EH (cell line): ENCODE measurements at regions not wholly inside any gene's neighbourhood (a gene's known extent, or its start where the extent isn't known, plus 50 kb on each side); places are given as distances from the start of the nearest gene placed in this dataset.
A peak's percentile ranks its signal among the peaks of the same experiment; 100 is the strongest.
"Not testable (repeated sequence)": the region's sequence is repeated elsewhere in the genome, so short reads cannot be mapped to it uniquely, and the experiment has no call there.

Experiments
- DNase-seq: peaks from one replicate; pipeline ENCODE4 v3.0.0-alpha.2; 2015; ENCODE audit warnings: low read depth

DNA sequence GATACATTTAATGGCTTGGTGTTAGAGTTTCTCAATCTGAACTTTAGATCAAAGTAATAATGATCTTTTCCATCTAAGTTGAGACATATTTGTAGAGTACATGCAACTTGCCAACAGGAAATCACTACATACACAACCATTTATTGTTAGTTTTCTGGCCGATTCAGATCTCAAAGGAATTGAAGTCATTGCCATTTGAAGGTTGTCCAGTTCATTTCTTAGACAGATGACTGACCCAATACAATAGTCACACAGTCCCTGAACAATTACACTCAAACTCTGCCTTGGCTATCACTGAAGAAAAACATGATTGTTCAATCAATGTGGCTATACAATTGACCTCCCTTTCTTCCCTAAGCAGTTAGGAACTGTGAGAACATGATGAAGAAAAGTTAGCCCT lies 753.2 kb upstream of the RIOK2 start:
- no peak for DNase-seq

DNA sequence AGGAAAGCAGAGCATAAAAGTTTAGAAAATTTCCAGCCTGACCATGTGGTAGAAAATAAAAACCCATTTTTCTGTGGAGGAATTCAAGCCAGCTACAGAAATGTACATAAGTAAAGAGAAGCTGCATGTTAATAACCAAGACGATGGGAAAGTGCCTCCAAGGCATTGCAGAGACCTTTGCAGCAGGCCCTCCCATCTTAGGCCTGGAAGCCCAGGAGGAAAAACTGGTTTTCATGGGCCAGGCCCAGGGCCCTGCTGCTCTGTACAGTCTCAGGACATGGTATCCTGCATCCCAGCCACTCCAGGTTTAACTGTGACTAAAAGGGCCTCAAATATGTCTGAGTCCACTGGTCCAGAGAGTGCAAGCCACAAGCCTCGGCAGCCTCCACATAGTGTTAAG lies 754.8 kb upstream of the RIOK2 start:
- no peak for DNase-seq

GRCh38 chr5:97943036-97943435 lies 760.0 kb upstream of the RIOK2 start:
- DNase-seq: no peak

DNA sequence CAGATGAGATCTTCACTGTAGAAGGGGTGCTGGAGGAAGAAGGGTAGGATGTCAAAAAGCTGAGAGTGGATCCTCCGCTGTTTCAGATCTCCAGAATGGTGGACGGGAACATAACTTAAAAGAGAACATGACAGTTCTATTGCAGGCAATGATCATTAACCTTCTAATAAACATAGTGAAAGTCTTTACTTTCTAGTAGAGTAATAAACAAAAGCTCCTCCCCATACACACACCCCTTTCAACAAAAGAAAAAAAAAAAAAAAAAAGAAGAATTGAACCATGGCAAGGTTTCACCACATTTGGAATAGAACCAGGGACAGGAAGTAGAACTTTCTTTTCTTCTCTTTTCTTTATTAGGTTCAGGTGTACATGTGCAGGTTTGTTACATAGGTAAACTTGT lies 768.1 kb upstream of the RIOK2 start:
- no peak for DNase-seq

- no peak for DNase-seq
Measured at GRCh38 chr5:97955450-97955849, 772.4 kb upstream of the RIOK2 start.

- DNase-seq: no peak
Measured at GRCh38 chr5:97967292-97967691, 784.2 kb upstream of the RIOK2 start.

DNA sequence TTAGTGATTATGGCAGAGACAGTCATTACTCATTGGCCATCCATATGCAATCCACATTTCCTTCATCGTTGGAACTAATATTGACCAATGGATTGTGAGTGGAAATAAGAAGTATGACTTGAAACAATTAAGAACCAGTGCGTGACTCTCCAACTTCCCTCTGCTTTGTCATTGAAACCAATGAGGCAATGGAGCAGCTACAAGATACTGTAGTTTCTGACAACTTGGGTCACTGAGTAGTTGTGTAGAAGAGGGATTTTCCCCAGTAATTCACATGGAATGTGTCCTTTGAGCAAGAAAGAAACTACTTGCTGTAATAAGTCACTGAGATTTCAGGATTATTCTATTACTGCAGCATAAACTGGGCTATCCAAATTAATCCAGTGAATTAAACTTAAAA lies 785.3 kb upstream of the RIOK2 start:
- peak; percentile 2 for DNase-seq

- peak; percentile 40 for DNase-seq
Measured at GRCh38 chr5:97979740-97980139, 793.7 kb upstream of the RGMB start.

DNA sequence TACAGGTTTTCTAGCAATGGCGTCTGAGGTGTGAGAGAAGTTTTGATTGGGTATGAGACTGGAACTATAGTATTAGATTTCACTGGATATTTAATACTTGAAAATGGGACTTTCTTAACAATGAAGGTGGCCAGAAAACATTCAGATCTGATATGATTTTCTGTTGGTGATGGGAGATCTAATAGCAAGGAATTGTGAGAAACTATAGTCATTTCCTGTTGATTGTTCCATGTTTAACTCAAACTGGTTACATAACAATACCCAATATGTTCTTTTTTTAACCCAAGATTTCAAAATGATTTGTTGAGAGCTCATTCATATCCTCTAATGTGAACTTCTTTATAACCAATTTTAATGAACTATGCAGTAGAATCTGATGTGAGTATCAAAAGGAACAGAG lies 793.2 kb upstream of the RGMB start:
- no peak for DNase-seq

DNA sequence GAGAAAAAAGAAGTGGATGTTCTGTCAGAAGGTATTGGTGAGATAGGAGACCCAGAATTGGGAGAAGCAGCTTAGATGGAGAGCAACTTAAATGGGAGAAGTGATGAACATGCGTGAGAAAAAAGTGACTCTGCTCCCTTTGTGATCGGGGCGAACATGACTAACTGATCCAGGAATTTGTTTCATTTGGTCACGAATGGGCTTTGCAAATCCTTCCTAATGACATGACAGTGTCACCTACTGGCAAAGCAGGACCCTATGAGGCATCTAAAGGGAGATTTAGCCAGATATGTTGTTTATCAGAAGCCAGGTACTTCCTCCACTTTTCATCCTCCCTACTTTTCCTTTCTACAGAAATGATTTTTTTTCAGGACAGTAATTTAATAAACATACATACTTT lies 787.4 kb upstream of the RGMB start:
- DNase-seq: peak; percentile 78

DNA sequence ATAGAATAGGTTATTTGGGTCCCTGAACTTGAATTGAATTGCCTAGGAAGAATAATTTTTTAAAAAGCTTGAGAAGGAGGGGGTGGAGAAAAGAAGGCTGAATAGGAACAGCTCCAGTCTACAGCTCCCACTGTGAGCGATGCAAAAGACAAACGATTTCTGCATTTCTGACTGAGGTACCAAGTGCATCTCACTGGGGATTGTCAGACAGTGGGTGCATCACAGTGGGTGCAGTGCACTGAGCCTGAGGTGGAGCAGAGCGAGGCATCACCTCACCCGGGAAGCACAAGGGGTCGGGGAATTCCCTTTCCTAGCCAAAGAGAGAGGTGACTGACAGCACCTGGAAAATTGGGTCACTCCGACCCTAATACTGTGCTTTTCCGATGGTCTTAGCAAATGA lies 782.2 kb upstream of the RGMB start:
- no peak for DNase-seq

- DNase-seq: no peak
Measured at GRCh38 chr5:97998941-97999340, 774.5 kb upstream of the RGMB start.

DNA sequence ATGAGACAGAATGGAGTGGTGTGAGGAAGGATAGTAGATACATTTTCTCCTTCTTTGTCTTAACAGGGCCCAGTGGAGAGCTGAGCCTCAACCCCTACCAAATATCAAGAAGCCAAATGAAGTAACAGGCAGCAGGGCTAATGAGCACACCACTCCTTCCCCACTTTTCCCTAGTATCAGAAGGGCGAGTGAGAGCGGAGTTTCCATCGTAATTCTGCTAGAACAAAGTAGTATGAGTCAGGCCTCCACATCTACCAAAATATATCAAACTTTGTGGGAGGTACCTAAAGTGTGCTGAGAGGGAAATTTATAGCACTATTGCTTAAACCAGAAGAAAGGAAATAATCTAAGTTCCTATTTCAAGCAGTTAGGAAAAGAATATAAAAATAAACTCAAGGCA lies 769.0 kb upstream of the RGMB start:
- DNase-seq: no peak

- DNase-seq: peak; percentile 22
Measured at GRCh38 chr5:98016771-98017170, 756.7 kb upstream of the RGMB start.

GRCh38 chr5:98030273-98030672 lies 743.2 kb upstream of the RGMB start:
- DNase-seq: not testable (repeated sequence)

DNA sequence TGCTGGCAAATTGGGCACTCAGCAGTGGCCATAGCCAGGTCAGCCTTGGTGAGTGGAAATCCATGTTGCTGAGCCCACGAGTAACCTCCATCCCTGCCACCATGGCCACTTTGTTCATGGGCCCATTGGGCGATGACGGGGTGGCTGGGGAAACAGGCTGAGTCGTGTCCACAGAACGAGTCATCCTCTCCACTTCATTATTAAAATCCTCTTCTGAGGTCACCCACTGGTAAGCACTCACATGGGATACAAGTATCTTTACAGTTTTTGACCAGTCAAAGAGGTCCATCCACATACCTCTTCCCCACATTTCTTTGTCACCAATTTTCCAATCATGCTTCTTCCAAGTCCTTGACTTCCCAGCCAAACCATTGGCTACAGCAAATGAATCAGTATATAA lies 742.4 kb upstream of the RGMB start:
- DNase-seq: peak; percentile 32

- DNase-seq: no peak
Measured at GRCh38 chr5:98031496-98031895, 742.0 kb upstream of the RGMB start.

DNA sequence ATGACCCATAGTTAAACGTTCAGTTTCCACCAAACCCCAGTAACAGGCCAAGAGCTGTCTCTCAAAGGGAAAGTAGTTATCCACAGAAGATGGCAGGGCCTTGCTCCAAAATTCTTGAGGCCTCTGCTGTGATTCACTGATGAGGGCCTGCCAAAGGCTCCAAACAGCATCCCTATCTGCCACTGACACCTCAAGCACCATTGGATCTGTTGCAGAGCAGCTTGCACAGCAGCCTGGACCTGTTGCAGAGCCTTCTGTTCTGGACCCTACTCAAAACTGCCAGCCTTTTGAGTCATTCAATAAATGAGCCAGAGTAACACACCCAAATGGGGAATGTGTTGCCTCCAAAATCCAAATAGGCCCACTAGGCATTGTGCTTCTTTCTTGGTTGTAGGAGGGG lies 741.5 kb upstream of the RGMB start:
- DNase-seq: peak; percentile 21

GRCh38 chr5:98041661-98042060 lies 731.8 kb upstream of the RGMB start:
- peak; percentile 5 for DNase-seq

DNA sequence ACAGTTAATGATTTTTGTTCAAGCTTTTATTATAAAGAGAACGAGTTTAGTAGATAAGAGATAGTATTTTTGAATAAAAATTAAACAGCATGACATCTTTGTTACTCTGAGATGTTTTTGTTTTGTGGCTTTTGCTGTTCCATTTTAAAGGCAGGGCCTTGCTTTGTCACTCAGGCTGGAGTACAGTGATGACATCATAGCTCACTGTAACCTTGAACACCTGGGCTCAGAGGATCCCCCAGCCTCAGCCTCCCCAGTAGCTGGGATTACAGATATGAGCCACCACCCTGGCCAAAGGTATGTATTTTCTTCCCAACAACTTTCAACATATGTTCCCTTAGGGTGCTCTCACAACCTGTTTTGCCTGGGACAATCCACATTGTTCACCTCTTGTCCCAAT lies 730.9 kb upstream of the RGMB start:
- no peak for DNase-seq

DNA sequence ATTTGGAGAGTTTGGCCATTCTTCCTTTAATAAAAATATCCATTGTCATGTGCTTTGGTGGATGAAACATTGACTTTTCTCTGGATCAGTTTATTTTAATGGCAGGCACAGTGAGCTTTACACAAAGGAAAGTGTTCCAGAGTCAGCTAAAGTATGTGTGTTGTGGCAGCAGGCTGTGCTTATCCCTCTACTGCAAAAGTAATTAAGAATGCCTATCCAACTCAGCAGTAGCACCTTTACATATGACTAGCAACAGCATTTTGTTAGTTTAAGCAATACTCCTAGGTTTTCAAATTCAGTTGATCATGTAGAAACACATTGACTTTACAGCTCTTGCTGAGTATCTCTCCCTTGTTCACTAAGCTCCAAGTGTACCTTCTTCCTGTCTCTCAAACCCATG lies 730.5 kb upstream of the RGMB start:
- no peak for DNase-seq

GRCh38 chr5:98050583-98050982 lies 722.9 kb upstream of the RGMB start:
- peak; percentile 70 for DNase-seq

- no peak for DNase-seq
Measured at GRCh38 chr5:98053170-98053569, 720.3 kb upstream of the RGMB start.

DNA sequence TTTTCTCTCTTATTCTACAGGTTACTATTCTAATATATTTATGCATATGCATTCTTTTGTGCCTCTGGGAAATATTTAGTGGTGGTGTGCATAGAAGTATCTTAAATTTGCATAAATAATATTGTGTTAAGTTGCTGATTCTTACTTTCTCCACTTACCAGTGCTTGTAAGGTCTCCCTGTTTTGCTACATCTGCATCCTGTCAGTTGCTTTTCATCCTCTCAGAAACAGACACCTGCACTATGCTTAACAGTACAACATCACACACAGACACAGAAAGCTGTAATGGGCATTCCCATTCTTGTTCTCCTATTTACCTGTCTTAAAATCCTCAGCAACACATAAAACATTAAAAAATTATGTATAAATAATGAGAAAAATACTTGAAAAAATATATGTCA lies 713.3 kb upstream of the RGMB start:
- no peak for DNase-seq

DNA sequence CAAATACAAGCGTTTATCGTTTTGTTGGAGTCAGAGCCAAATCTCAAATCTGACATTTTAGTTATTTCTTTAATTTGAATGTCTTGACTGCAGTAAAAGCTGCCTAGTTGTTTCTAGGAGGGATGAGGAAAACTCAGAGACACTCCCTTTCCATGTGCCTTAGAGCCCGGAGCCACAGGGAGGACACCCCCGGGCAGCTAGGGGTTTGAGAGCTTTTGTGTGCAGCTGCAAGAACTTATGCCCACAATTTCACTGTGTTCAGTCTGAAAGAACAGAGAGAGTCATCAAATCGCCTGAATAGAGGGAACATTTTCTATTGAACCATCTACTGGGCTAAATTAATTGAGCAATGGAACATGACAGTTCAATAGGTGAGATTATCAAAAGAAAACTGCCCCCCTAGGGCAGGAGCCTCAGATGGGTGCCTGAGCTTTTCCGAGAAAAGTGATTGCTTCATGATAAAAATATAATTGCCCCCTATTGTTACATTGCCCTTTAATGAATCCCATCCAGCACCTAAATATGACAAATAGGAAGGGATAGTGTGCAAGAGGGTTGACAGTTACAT lies 709.3 kb upstream of the RGMB start:
- no peak for DNase-seq
